ENCODE measurements at regions not wholly inside any gene's neighbourhood (a gene's known extent, or its start where the extent isn't known, plus 50 kb on each side); places are given as distances from the start of the nearest gene placed in this dataset.
"Not testable (repeated sequence)": the region's sequence is repeated elsewhere in the genome, so short reads cannot be mapped to it uniquely, and the experiment has no call there.

GRCh38 chr7:24448038-24448437 is 125.2 kb upstream of the PALS2 start:
- H3K27ac Mint-ChIP-seq (ENCODE audit: low read depth, unreplicated experiment): no peak overlapping the region
- H3K9me3 Mint-ChIP-seq (ENCODE audit: unreplicated experiment): no peaks in the 10 kb centered on the region
- DNase-seq (ENCODE audit: unreplicated experiment): no peak
- no TSS peak for BruUV-seq (replicated peaks)
- intact Hi-C loops (cut with micrococcal nuclease): no loop called here
- no peak for TF ChIP-seq CTCF (IDR thresholded peaks at IDR 0.05; ENCODE audit: unreplicated experiment)
- ChIA-PET CTCF (interaction anchor here (0.7 kb wide), 1 partner anchor 46 kb away, joined by 3 read pairs; no protein-coding TSS in a partner anchor), POLR2A (no interaction called here)
- no peaks in the 10 kb centered on the region for H3K4me1 Mint-ChIP-seq (ENCODE audit: insufficient read depth, unreplicated experiment)
- H3K4me3 Mint-ChIP-seq (ENCODE audit: unreplicated experiment): no peak overlapping the region
- H3K27me3 Mint-ChIP-seq (ENCODE audit: insufficient read depth, unreplicated experiment): peaks cover 16% of the 10 kb centered on the region
- no peaks in the 10 kb centered on the region for H3K36me3 Mint-ChIP-seq (ENCODE audit: insufficient read depth, unreplicated experiment)

GRCh38 chr7:24449416-24449815 is 123.8 kb upstream of the PALS2 start:
- H3K27ac Mint-ChIP-seq (ENCODE audit: low read depth, unreplicated experiment); H3K9me3 Mint-ChIP-seq (ENCODE audit: unreplicated experiment); POLR2A ChIA-PET; H3K4me1 Mint-ChIP-seq (ENCODE audit: insufficient read depth, unreplicated experiment); intact Hi-C loops (cut with micrococcal nuclease); DNase-seq (ENCODE audit: unreplicated experiment); H3K4me3 Mint-ChIP-seq (ENCODE audit: unreplicated experiment); H3K36me3 Mint-ChIP-seq (ENCODE audit: insufficient read depth, unreplicated experiment); BruUV-seq (replicated peaks): not testable (repeated sequence)
- peaks cover 16% of the 10 kb centered on the region for H3K27me3 Mint-ChIP-seq (ENCODE audit: insufficient read depth, unreplicated experiment)
- CTCF ChIA-PET: interaction anchor here (1.2 kb wide), 1 partner anchor 31 kb away, joined by 3 read pairs; no protein-coding TSS in a partner anchor

GRCh38 chr7:24455813-24456525 is 117.3 kb upstream of the PALS2 start:
- intact Hi-C loops (cut with micrococcal nuclease): no loop called here
- no peak for TF ChIP-seq CTCF (IDR thresholded peaks at IDR 0.05; ENCODE audit: unreplicated experiment)
- Mint-ChIP-seq H3K9me3 (ENCODE audit: unreplicated experiment) (no peaks in the 10 kb centered on the region), H3K36me3 (ENCODE audit: insufficient read depth, unreplicated experiment) (no peaks in the 10 kb centered on the region), H3K27me3 (ENCODE audit: insufficient read depth, unreplicated experiment) (peaks cover 73% of the 10 kb centered on the region), H3K4me3 (ENCODE audit: unreplicated experiment) (no peak overlapping the region), H3K27ac (ENCODE audit: low read depth, unreplicated experiment) (no peak overlapping the region), H3K4me1 (ENCODE audit: insufficient read depth, unreplicated experiment) (no peaks in the 10 kb centered on the region)
- CTCF ChIA-PET: interaction anchor here (0.7 kb wide), 1 partner anchor 12 kb away, joined by 3 read pairs; no protein-coding TSS in a partner anchor
- POLR2A ChIA-PET: interaction anchor here (0.8 kb wide), 1 partner anchor 13 kb away, joined by 3 read pairs; no protein-coding TSS in a partner anchor
- DNase-seq (ENCODE audit: unreplicated experiment): no peak
- no TSS peak for BruUV-seq (replicated peaks)

GRCh38 chr7:24456526-24457218 is 116.6 kb upstream of the PALS2 start:
- no peaks in the 10 kb centered on the region for H3K9me3 Mint-ChIP-seq (ENCODE audit: unreplicated experiment)
- no peak for TF ChIP-seq CTCF (IDR thresholded peaks at IDR 0.05; ENCODE audit: unreplicated experiment)
- H3K4me3 Mint-ChIP-seq (ENCODE audit: unreplicated experiment): no peak overlapping the region
- ChIA-PET CTCF (interaction anchor here (0.6 kb wide), 1 partner anchor 215 kb away, joined by 3 read pairs; no protein-coding TSS in a partner anchor), POLR2A (interaction anchor here (0.8 to 1.0 kb wide), 2 partner anchors 9 to 12 kb away, joined by 3 read pairs; no protein-coding TSS in a partner anchor)
- no TSS peak for BruUV-seq (replicated peaks)
- H3K36me3 Mint-ChIP-seq (ENCODE audit: insufficient read depth, unreplicated experiment): no peaks in the 10 kb centered on the region
- H3K27ac Mint-ChIP-seq (ENCODE audit: low read depth, unreplicated experiment): no peak overlapping the region
- no peak for DNase-seq (ENCODE audit: unreplicated experiment)
- intact Hi-C loops (cut with micrococcal nuclease): no loop called here
- peaks cover 73% of the 10 kb centered on the region for H3K27me3 Mint-ChIP-seq (ENCODE audit: insufficient read depth, unreplicated experiment)
- no peaks in the 10 kb centered on the region for H3K4me1 Mint-ChIP-seq (ENCODE audit: insufficient read depth, unreplicated experiment)

Data from MCF 10A (cell line).